ENCODE measurements at regions not wholly inside any gene's neighbourhood (a gene's known extent, or its start where the extent isn't known, plus 50 kb on each side); places are given as distances from the start of the nearest gene placed in this dataset.

DNA sequence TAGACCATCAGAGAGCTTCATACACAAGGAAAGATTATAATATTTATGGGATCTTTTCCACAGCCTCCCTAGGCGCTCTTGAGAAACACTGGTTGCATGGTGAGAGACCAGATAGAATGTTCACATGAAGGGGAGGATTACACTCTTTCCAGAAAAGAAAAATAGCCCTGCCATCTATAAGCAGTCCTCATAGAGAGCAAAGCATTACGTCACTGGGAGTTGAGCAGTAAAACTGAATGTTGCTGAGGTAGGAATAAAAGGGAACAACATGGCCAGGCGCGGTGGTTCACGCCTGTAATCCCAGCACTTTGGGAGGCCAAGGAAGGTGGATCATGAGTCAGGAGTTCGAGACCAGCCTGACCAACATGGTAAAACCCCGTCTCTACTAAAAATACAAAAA, 1934.3 kb downstream of the SUCLG1 start:
- Histone ChIP-seq H3K36me3 (no peaks in the 10 kb centered on the region), H3K9me3 (ENCODE audit: low read depth) (no peaks in the 10 kb centered on the region), H3K4me1 (ENCODE audit: low read depth) (no peaks in the 10 kb centered on the region), H3K27ac (no peak overlapping the region), H3K4me3 (no peak overlapping the region), H3K27me3 (no peaks in the 10 kb centered on the region)
- TF ChIP-seq, protein P1, sequence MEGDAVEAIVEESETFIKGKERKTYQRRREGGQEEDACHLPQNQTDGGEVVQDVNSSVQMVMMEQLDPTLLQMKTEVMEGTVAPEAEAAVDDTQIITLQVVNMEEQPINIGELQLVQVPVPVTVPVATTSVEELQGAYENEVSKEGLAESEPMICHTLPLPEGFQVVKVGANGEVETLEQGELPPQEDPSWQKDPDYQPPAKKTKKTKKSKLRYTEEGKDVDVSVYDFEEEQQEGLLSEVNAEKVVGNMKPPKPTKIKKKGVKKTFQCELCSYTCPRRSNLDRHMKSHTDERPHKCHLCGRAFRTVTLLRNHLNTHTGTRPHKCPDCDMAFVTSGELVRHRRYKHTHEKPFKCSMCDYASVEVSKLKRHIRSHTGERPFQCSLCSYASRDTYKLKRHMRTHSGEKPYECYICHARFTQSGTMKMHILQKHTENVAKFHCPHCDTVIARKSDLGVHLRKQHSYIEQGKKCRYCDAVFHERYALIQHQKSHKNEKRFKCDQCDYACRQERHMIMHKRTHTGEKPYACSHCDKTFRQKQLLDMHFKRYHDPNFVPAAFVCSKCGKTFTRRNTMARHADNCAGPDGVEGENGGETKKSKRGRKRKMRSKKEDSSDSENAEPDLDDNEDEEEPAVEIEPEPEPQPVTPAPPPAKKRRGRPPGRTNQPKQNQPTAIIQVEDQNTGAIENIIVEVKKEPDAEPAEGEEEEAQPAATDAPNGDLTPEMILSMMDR (IDR thresholded peaks at IDR 0.05; ENCODE audit: low read depth, low read length) = no peak
- DNase-seq (ENCODE audit: low read depth in 1 of 2, low spot score in 1 of 2) = no peak

DNA sequence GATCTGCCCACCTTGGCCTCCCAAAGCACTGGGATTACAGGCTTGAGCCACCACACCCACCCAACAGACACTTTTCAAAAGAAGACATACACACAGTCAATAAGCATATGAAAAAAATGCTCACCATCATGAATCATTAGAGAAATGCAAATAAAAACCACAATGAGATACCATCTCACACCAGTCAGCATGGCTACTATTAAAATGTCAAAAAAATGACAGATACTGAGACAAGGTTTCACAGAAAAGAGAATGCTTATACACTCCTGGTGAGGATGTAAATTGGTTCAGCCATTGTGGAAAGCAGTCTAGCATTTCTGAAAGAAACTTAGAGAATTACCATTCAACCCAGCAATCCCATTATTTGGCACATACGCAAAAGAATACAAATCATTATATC, 1947.2 kb downstream of the SUCLG1 start:
- TF ChIP-seq, protein P1 (IDR thresholded peaks at IDR 0.05; ENCODE audit: low read depth, low read length) = no peak
- Histone ChIP-seq H3K4me3 (no peak overlapping the region), H3K4me1 (ENCODE audit: low read depth) (no peaks in the 10 kb centered on the region), H3K36me3 (no peaks in the 10 kb centered on the region), H3K27me3 (no peaks in the 10 kb centered on the region), H3K27ac (no peak overlapping the region), H3K9me3 (ENCODE audit: low read depth) (no peaks in the 10 kb centered on the region)
- DNase-seq (ENCODE audit: low read depth in 1 of 2, low spot score in 1 of 2) = no peak

- H3K4me1 ChIP-seq (ENCODE audit: low read depth) = no peaks in the 10 kb centered on the region
- H3K27ac ChIP-seq = no peak overlapping the region
- H3K27me3 ChIP-seq = no peaks in the 10 kb centered on the region
- no peak overlapping the region for H3K4me3 ChIP-seq
- no peak for DNase-seq (ENCODE audit: low read depth in 1 of 2, low spot score in 1 of 2)
- TF ChIP-seq, protein P1 (IDR thresholded peaks at IDR 0.05; ENCODE audit: low read depth, low read length) = no peak
- H3K36me3 ChIP-seq = no peaks in the 10 kb centered on the region
- H3K9me3 ChIP-seq (ENCODE audit: low read depth) = no peaks in the 10 kb centered on the region
These were observed 1950.4 kb downstream of the SUCLG1 start for GRCh38 chr2:82508702-82509101.

GRCh38 chr2:82507657-82508056, 1951.4 kb downstream of the SUCLG1 start:
- H3K36me3 ChIP-seq = no peaks in the 10 kb centered on the region
- H3K4me1 ChIP-seq (ENCODE audit: low read depth) = no peaks in the 10 kb centered on the region
- DNase-seq (ENCODE audit: low read depth in 1 of 2, low spot score in 1 of 2) = no peak
- no peak overlapping the region for H3K4me3 ChIP-seq
- H3K27me3 ChIP-seq = no peaks in the 10 kb centered on the region
- TF ChIP-seq, protein P1 (IDR thresholded peaks at IDR 0.05; ENCODE audit: low read depth, low read length) = no peak
- no peak overlapping the region for H3K27ac ChIP-seq
- no peaks in the 10 kb centered on the region for H3K9me3 ChIP-seq (ENCODE audit: low read depth)

- TF ChIP-seq, protein P1 (IDR thresholded peaks at IDR 0.05; ENCODE audit: low read depth, low read length) = no peak
- H3K27me3 ChIP-seq = no peaks in the 10 kb centered on the region
- no peaks in the 10 kb centered on the region for H3K36me3 ChIP-seq
- DNase-seq (ENCODE audit: low read depth in 1 of 2, low spot score in 1 of 2) = no peak
- no peak overlapping the region for H3K4me3 ChIP-seq
- no peaks in the 10 kb centered on the region for H3K9me3 ChIP-seq (ENCODE audit: low read depth)
- no peak overlapping the region for H3K27ac ChIP-seq
- no peaks in the 10 kb centered on the region for H3K4me1 ChIP-seq (ENCODE audit: low read depth)
These were observed 1957.9 kb downstream of the SUCLG1 start for GRCh38 chr2:82501217-82501616.

All from cardiac muscle cell (in vitro differentiated cells and primary cell).